ENCODE measurements at regions not wholly inside any gene's neighbourhood (a gene's known extent, or its start where the extent isn't known, plus 50 kb on each side); places are given as distances from the start of the nearest gene placed in this dataset.
"Not testable (repeated sequence)": the region's sequence is repeated elsewhere in the genome, so short reads cannot be mapped to it uniquely, and the experiment has no call there.

DNA sequence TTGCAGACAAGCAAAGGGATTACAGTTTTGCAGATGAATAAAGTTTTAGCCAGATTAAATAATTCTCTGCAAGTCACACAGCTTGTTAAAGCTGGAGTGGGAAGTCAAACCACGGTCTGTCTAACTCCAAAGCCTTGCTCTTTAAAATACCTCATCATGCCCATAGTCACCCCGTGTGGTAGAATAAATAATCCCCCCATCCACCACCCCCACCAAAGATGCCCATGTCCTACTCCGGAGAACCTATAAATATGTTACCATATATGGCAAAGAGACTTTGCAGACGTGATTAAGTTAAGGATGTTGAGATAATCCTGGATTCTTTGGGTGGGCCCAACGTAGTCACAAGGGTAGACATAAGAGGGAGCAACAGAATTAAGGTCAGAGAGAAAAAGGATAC, 118.7 kb downstream of the BEND2 start:
- DNase-seq: no peak

DNA sequence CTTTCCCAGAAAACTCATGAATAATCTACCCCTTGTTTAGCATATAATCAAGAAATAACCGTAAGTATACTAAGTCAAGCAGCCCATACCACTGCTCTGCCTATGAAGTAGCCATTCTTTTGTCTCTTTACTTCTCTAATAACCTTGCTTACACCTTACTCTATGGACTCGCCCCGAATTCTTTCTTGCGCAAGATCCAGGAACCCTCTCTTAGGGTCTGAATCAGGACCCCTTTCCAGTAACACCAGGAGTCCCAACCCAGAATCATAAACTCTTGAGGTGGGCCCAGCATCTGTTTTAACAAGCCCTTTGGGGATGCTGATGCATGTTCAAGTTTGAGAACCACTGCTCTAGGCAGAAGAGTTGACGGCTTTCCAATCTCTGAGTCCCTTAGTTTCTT, 119.6 kb downstream of the BEND2 start:
- no peak for DNase-seq

DNA sequence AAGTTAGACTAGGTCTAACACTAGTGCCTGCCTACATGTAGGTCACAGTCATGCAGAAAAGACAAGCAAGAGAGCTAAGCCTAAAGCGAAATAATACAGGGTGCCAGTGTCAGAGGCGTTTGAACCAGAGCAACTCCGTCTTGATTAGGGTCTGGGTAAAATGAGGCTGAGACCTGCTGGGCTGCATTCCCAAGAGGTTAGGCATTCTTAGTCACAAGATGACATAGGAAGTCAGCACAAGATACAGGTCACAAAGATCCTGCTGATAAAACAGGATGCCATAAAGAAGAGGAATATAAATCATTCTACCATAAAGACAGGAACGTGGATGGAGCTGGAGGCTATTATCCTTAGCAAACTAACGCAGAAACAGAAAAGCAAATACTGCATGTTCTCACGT, 120.9 kb downstream of the BEND2 start:
- DNase-seq: no peak

DNA sequence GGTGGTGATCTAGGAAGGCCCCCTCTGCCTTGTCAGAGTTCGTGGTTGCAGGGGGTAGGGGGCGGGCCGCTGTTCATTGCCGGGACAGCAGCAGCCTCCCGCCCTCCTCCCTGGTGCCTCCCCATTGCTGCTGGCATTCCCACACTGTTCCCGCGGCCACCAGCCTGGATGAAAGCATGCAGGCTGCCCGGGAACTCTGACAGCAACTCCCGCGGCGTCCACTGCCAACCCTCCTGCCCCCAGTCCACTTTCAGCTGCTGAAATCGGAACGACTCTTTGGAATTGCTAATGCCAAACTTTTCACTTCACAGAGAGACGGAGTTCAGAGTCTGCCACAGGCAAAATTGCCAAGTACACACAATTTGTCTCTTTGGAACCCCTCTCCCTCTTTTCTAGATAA, 121.9 kb downstream of the BEND2 start:
- DNase-seq: no peak

DNA sequence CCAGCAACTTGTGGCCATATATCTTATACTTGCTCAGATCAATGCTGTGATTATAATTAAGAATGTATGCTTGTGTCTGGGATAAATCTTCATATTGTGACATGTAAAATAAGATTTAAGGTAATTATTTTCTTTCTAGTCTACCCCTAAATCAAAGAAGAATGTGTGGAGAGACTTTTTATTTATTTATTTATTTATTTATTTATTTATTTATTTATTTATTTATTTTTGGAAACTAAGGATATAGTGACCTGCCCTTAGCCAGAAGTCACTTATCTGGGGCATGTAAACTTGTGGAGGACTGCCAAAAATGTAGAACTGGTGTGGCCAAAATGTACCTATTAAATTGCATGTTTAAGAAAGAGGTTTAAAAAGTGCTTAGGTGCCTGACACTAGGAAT, 144.3 kb downstream of the BEND2 start:
- DNase-seq: no peak

DNA sequence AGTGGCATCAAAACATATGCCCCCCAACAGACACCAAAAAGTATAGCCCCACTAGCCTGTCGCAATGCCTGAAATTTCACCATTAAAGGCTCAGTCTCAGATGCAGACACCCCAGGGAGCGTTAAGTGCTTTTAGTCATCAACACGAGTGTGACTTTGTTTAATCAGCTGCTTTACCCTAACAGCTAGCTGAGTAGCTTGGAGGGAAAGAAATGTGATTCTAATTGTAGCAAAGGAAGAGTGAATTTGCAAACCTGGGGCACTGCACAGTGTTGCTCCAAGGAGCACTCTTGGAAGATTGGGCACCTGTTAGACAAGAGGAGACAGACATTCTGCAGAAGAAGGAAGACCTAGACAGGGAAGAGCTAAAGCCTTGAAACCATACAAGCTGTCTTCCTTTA, 145.1 kb downstream of the BEND2 start:
- DNase-seq: no peak

DNA sequence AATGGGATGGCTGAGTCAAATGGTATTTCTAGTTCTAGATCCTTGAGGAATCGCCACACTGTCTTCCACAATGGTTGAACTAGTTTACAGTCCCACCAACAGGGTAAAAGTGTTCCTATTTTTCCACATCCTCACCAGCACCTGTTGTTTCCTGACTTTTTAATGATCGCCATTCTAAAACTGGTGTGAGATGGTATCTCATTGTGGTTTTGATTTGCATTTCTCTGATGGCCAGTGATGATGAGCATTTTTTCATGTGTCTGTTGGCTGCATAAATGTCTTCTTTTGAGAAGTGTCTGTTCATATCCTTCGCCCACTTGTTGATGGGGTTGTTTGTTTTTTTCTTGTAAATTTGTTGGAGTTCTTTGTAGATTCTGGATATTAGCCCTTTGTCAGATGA, 152.6 kb downstream of the BEND2 start:
- not testable (repeated sequence) for DNase-seq

DNA sequence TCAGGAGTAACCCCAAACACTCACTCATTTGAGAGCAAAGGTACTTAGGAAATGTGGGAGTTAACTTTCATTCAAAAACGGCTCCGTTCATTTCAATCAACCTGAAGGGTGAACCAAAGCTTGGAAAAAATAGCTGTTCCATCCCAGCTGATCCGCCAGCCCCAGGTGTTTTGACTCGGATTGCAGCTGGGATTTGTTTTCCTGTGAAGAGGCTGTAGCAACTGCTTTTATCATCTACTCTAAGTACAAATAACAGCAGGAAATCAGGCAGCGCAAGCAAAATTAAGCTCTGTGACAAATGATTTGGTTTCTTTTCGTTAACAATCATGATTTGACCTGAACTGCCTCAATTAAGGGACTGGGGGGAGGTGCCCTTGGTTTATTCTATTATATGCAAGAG, 154.7 kb downstream of the BEND2 start:
- DNase-seq: no peak

DNA sequence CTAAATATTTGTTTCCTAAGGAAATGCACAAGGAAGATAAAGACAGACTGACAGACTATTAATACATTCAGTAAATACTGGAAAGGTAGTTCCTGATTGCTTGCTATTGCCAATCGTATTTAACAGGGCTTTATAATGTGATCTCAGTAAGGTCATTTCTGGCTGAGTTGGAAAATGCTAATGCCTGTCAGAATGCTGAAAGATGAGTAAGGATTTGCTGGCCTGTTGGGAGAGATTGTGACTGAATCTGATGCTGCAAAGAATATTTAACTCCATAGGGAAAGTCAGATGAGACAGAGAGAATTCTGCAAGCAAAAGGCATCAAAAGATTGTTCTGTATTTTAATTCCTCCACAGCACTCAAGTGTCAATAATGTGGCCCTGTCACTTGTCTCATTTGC, 169.0 kb downstream of the BEND2 start:
- no peak for DNase-seq

DNA sequence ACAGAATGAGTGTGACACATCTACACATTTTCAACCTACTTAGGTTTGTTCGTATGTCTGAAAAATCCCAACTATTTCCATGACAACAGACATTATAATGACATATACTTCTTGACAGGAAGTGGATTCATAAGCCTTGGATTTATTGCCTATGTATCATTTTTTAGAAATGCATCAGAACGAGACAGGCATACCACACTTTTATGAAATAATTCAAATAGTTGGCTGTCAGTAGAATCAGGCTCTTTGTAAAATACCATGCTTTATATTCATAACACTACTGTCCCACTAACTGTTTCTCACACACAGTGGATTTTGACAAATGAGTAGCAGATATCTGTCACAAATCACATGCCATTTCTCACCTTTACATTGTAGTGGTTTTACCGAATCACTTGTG, 173.2 kb downstream of the BEND2 start:
- DNase-seq: no peak

DNA sequence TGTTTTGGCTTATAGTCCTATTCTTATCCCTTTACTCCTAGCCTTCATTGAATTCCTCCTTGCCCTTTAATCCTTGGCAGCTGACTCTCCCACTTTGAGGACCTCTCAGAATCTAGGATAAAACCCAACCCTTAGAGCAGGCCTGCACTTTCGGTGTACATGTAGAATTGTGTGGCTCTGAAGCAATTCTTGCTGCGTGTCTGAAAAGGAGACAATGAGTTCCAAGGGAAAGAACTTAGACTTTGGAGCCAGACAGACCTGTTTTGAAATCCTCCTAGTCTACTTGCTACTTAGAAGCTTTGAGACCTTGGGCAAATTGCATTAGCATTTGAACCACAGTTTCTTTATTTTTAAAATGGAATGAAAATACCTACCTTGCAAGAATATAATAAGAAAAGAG, 175.2 kb downstream of the BEND2 start:
- no peak for DNase-seq

DNA sequence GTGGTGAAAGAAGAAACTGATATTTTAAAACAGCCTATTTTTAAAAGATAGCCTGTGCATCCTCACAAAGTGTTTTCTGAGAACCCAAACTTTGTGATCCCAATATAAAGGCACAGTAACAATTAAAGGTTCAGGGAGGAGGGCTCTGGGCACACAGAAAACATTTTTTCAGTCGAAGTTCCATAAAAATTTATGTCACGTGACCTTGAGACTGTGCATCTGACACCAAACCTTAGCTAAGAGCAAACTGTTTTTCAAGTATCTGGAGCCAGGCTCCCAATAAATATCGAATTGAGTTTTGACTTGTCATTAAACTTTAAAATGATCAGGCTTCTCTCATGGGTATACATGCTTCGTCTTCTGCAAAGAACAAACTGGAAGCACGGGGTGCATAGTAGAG, 177.9 kb downstream of the BEND2 start:
- no peak for DNase-seq

DNA sequence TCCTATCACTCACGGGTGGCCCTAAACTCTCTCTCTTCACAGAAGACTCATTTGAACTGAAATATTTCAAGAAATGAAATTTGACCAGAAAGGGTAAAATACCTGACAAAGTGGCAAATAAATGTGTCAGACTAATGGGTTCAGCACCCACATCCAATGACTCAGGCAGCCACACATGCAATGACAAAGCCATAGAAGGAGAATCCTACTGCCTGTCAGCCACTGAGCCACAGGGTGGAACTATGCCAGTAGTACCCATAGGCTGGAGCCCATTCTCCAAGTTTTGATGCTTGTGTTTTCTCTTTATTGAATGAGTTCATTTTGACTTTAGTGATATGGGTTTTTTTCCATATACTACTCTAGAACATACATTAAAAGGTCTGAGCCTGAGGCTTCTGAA, 179.0 kb downstream of the BEND2 start:
- no peak for DNase-seq

DNA sequence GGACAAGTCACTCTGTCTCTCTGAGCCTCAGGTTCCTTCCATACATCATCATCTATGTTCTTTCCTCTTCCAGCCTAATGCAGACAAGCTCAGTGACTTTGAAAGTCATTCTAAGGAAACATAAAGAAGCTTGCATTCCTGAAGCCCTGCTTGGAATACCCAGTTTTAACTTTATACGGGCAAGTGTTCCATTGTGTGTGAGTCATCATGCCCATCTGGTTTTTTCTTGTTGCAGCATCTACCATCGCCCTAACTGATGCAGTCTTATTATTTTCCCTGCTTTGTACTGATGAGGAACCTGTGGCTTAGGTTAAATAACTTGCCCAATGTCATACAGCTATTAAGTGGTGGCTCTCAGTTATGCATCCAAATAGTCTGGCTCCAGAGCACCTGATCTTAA, 177.9 kb upstream of the RAI2 start:
- no peak for DNase-seq

DNA sequence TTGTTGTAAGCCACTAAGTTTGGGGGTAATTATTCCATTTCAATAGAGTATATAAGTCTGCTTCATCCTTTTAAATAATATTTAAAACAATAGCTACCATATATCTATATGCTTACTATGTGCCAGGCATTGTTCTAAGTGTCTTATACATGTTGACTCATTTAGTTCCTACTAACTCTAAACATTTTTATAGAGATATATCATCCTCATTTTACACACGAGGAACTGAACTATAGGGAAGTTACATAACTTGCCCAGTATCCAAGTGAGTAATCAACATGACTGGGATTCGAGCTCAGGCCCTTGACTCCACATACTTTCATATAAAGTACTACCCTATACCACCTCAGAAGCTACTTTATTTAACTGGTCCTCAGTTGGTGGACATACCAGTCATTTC, 175.3 kb upstream of the RAI2 start:
- DNase-seq: no peak

DNA sequence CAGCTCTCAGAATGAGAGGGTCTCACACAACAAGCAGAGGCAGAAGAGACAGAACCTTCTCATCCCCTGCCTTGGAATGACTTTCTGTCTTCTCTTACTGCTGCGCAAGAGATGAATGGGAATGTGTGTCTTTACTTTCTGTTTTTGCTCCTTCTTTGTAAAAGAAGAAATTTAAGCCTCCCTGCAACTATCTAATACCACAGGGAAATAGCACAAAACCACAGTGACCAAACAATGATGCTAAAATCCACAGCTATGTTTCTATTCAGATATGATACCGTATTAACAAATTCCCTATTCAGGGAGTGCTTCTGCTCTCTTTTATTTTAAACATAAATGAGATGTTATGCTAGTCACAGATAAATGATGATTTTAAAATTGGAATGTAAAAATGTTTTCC, 173.8 kb upstream of the RAI2 start:
- DNase-seq: no peak

DNA sequence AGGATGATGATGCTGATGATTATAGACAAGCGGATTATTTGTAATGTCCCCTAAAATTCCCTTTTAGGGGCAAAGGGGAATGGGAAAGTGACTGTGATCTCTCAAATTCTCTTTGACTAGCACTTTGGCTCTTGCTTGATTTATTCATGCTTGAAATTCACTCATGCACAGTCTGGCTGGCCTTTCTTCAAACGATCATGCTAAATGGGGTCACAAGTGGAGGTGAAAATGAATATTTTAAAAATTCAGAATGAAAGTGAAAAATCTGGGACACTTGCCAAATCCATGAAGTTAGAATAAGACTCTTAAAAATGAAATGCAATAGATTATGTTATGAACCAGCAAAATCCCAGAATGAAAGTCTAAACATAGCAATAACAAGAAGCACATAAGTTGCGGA, 173.4 kb upstream of the RAI2 start:
- no peak for DNase-seq

DNA sequence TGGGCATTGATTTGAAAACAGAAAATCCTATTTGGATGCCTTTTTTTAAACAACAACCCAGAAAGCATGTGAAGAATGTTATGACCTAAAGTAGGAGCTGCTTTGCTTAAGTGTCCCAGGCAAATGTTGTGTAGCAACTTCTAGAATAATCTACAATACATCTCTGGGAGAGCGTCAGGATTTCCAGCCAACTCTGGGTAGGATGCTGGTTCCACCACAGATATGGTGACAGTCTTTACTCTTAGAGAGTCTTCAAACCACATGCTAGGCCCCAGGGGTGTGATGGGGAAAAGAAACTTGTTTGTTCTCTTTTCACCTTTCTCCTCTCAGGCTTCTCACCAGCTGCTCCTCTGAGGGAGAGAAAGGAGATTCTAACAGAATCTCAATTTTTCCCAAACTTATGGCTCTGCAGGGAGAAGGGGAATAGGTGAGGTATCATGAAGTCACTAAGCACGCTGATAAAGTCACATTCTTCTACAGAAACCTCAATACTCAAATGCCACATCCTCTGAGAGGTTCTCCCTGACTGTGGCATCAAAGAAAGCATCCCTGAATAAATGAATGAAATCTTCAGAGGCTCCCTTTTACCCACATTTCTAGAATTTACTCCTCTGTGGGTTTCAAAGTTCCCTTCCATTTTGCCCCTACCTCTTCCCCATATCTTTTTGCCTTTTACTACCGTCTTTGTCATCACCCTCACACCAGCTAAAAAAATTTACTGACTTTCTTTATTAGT, 171.6 kb upstream of the RAI2 start:
- DNase-seq: no peak

DNA sequence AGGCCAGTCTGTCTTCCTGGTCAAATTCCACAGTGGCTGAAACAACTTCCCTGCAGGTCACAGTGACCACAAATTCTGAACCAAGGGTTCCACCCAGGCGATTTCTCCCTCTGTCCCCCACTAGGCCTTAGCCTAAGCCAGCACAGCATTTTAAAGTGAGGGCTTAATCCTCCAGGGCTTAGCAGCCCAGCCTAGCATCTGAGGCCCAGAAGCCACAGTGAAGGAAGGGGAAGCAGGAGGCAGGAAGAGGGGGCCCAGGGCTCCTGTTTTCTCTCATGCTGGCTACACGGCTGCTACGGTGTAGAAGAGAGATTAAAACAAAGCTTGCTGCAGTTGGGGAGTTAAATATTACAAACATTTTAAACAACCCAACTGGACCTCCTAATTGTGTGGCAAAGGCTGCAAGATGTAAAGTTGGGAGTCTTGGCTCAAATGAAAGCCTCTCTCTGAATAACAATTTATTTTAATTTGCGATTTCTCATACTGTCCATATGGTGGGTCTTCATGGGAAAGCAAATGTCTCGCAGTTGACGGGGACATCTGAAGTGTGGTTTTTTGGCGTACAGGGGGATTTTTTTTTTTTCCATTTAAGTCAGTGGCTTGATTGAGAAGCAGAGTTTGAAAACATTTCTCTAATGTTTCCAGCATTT, 170.8 kb upstream of the RAI2 start:
- no peak for DNase-seq

DNA sequence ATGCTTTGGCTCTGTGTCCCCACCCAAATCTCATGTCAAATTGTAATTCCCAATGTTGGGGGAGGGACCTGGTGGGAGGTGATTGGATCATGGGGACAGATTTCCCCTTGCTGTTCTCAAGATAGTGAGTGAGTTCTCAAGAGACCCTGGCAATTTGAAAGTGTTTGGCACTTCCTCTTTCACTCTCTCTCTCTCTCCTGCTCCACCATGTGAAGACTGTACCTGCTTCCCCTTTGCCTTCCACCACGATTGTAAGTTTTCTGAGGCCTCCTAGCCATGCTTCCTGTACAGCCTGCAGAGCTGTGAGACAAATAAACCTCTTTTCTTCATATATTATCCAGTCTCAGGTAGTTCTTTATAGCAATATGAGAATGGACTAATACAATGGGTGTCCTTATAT, 169.6 kb upstream of the RAI2 start:
- DNase-seq: peak; percentile 1

DNA sequence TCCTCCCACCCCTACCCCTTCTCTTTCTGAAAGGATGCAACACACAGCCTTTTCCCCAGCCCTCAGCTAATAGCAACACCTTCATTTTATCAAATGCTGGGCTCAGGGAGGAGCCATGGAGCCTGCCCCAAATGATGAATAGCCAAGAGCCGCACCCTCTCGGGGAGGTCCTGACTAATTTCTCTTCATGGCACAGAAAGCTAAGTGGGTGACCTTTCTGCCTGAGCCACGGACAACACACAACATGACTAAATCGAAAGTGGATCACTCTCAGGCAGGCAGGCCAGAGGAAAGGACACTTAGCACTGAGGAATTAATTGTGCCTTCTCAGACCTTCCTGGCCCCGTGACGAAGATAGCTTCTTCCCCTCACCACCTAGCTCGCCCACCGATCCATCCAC, 165.1 kb upstream of the RAI2 start:
- no peak for DNase-seq

DNA sequence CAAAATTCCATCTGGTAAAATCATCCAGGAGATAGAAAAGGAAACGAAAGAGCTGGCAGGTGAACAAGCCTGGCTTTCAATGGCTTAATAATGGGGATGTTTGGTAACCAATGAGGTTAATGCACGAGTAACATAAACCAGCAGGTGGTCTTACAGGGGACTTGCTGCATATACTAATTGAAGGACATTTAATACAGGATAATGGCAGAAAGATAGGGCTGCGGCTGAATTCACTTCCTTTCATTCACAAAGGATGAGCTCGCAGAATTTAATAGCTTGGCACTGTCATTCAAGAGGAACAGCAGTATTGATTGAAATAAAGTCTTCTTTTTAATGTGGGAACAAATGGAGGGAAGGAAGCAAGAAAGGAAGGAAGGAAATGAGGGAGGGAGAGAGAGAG, 156.3 kb upstream of the RAI2 start:
- DNase-seq: no peak

DNA sequence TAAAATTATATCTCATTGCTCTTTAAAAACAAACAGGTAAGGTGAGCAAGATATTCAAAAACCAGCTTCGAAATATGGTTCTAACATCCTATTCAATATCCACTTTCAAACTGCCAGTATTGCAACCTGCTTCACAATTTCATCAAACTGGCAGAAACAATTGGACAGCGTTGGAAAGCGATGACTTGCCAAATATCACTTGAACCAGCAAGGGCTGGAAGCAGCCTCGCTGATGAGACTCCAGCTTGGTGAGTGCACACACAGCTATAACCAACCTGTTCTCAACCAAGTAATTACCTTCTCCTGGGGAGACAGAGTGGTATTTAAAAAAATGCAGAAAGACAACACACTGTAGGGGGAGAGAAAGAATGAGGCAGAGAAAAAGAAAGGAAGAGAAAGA, 155.8 kb upstream of the RAI2 start:
- DNase-seq: no peak

DNA sequence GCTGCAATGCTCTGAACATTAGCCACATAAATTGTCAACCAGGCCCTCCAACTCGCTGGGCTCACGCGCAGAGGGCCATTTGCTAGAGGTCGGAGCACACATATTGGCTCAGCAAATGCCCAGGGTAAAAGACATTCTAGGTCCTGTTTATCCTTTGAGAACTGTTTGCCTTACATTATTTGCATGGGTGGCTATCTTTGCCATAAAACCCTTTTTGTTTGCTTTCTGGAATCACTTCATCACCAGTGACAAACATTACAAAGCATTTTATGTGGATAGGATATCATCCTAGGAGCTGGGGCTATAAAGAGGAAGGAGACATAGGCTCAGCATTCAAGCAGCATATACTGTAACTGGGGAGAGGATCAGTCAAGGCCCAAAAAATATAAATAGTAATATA, 149.2 kb upstream of the RAI2 start:
- no peak for DNase-seq

DNA sequence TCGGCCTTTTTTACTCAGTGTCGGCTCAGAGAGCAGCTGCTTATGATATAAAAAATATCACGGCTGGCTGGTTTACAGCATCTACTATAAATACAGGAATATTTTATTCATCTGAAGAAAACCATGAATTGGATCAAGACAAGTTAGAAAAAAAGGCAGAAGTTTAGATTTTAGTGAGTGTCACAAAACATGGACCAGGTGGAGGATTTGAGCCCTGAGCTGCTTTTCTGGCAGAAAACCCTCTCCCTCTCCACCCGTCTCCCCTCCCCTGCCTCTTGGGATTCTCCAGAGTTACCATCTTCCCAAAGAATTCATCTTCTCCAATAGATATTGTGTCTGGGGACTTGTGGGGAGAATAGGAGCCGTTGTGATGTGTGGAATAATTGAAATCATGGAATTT, 142.8 kb upstream of the RAI2 start:
- DNase-seq: no peak

Data from hematopoietic multipotent progenitor cell treated with erythropoietin and hydrocortisone succinate and interleukin-3 and kit ligand, for 6 days (in vitro differentiated cells).